ENCODE measurements at regions not wholly inside any gene's neighbourhood (a gene's known extent, or its start where the extent isn't known, plus 50 kb on each side); places are given as distances from the start of the nearest gene placed in this dataset.
A peak's percentile ranks its signal among the peaks of the same experiment; 100 is the strongest.

DNA sequence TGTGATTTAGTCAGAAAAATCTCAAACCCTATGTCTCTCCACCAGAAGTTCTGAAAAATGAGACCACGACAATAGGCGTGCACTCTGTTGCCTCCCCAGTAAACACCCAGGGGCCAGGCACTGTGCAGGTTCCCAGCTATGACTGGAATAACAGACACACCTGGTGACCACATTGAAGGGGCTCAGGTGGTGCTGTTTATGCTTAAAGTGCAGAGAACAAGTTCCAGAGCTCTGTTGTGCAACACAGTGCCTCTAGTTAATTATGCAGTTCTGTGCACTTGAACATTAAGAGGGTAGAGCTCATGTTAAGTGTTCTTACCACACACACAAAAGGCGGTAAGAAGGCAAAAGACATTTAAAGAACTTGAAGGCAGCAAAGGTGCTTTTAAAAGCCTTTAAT lies 52.6 kb upstream of the AFF3 start:
- TF ChIP-seq MAZ (IDR thresholded peaks at IDR 0.05; ENCODE audit: borderline replicate concordance, low read depth, low read length), result no peak
- TF ChIP-seq, protein P1, sequence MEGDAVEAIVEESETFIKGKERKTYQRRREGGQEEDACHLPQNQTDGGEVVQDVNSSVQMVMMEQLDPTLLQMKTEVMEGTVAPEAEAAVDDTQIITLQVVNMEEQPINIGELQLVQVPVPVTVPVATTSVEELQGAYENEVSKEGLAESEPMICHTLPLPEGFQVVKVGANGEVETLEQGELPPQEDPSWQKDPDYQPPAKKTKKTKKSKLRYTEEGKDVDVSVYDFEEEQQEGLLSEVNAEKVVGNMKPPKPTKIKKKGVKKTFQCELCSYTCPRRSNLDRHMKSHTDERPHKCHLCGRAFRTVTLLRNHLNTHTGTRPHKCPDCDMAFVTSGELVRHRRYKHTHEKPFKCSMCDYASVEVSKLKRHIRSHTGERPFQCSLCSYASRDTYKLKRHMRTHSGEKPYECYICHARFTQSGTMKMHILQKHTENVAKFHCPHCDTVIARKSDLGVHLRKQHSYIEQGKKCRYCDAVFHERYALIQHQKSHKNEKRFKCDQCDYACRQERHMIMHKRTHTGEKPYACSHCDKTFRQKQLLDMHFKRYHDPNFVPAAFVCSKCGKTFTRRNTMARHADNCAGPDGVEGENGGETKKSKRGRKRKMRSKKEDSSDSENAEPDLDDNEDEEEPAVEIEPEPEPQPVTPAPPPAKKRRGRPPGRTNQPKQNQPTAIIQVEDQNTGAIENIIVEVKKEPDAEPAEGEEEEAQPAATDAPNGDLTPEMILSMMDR (conservative IDR thresholded peaks at IDR 0.05; ENCODE audit: low read depth, low read length), result no peak
- no peak for TF ChIP-seq FOS (IDR thresholded peaks at IDR 0.05; ENCODE audit: low read depth, low read length)
- TF ChIP-seq POLR2A (IDR thresholded peaks at IDR 0.05; ENCODE audit: low read depth, low read length), result no peak
- TF ChIP-seq RAD21 (IDR thresholded peaks at IDR 0.05; ENCODE audit: low read length), result no peak
- 0 out of 2 replicates have a peak, but pooled peaks have one; percentile 7 for TF ChIP-seq CEBPB (IDR thresholded peaks at IDR 0.05; ENCODE audit: low read depth, low read length)
- no peak for TF ChIP-seq MAFK (IDR thresholded peaks at IDR 0.05; ENCODE audit: low read depth, low read length)
- no peak for TF ChIP-seq CHD1 (IDR thresholded peaks at IDR 0.05; ENCODE audit: low read depth, low read length)
- no peak for TF ChIP-seq RCOR1 (IDR thresholded peaks at IDR 0.05; ENCODE audit: insufficient replicate concordance, low read length)
- no peak for TF ChIP-seq ELK1 (IDR thresholded peaks at IDR 0.05; ENCODE audit: borderline replicate concordance, low read depth, low read length)

Data from IMR-90 (cell line).